ENCODE measurements at regions not wholly inside any gene's neighbourhood (a gene's known extent, or its start where the extent isn't known, plus 50 kb on each side); places are given as distances from the start of the nearest gene placed in this dataset.
A peak's percentile ranks its signal among the peaks of the same experiment; 100 is the strongest.

DNA sequence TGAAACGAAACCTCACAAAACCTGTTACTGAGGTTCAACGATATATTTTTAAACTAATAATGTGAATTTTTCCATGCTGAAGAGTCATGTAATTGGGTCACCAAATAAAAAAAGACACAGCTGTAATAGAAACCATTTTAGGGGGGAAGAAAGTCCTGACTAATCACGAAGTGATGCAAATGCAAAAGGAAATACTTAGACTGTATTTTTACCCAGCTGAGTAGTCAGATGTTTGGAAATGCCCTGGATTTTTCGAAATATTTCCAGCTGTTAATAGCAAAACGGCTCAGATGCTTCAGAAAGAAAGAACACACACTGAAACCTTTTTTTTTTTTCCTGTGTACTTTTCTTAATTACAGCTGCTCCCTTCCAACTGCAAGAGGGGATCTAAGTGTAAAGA is 210.3 kb downstream of the SETD4 start:
- no peak for DNase-seq (ENCODE audit: low read depth, low spot score)

DNA sequence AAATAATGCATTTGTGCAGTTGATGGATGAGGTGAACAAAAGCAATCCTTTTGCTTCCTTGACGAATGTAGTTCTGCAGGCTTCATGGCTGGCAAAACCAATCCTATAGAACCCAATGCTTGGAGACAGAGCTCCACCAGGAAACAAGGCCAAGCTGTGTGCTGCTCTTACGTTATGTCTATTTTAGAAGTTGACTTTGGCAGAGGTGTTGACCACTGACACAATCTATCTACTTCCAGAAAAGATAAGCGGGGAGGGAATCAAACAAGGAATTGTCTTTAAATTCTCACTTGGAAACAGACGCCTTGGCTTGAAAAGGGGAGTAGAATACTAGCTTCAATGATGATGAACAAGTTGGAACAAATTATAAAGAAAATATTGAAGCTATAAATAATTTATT is 211.2 kb downstream of the SETD4 start:
- peak; percentile 20 for DNase-seq (ENCODE audit: low read depth, low spot score)

DNA sequence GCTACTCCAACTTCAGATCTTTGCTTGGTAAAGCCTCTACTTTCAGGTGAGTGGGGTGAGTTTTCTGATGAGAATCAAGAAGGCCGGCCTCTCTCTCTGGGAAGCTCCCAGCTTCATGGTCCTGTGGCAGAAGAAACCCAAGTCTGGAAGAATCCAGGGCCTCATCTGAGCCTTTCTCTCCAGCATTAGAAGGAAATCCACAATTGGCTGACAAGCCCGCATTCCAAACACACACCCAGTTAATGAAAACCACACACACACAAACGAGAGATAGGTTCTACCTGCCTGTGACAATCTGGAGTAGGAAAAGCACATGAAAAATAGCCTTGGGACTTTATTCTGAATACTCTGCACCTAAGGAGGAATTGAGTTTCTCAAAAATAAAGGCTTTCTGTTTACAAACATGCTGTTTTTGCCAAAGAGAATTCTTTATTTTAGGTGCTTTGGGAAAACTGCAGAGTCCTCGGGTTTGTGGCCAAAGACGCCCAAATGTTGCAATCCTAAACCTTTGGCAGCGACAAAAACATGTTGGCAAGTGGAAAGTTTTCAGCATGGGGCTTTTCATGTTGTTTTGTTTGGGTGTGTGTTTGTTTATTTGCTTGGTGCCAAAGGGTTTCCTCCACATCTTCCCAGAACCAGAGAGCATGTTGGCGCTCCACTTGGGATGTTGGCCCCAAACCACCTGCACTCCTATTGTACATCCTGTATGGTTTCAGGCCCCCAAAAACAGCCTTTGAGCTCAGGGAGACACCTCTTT is 216.2 kb downstream of the SETD4 start:
- DNase-seq (ENCODE audit: low read depth, low spot score) = peak; percentile 17

DNA sequence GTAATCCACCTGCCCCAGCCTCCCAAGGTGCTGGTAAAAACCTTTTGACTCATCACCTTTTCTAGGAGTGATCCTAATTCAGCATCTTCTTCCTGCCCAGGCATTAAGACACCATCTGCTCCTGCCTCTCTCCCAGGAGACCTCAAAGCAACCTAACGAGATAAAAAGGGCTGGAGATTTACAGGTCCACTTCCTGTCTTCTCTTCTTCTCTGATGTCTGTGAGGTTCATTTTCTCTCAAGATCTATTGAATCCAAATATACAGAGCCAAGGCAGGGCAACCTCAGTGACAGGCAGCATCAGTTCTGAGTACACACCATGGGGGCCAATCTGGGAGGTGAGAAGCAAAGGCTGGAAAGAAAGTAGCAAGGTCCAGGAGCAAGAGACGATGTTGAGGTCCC is 219.4 kb downstream of the SETD4 start:
- no peak for DNase-seq (ENCODE audit: low read depth, low spot score)

DNA sequence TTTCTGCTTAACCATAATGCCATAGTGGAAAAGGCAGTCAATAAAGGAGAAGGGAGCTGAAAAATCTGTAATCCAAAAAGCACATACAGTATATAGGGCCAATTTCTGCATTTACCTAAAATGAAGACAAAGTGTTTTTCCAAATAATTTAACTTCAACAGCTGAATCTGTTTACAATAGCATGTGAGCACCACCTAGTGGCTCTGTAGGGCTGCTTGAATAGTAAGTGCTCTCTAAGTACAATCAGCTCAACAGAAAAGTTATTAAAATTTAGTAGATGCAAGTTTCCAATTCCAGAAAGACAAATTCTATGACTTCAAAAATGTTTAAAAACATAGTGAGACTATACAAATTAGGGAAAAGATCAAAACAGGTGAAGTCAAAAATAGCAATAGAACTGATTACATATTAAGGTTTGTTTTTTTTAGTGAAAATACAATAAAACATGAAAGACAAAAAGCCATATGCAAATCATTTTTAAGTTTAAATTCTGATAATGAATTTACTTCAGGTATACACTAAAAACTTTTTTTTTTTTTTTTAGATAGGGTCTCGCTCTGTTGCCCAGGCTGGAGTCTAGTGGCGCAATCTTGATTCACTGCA is 220.0 kb downstream of the SETD4 start:
- peak; percentile 88 for DNase-seq (ENCODE audit: low read depth, low spot score)

DNA sequence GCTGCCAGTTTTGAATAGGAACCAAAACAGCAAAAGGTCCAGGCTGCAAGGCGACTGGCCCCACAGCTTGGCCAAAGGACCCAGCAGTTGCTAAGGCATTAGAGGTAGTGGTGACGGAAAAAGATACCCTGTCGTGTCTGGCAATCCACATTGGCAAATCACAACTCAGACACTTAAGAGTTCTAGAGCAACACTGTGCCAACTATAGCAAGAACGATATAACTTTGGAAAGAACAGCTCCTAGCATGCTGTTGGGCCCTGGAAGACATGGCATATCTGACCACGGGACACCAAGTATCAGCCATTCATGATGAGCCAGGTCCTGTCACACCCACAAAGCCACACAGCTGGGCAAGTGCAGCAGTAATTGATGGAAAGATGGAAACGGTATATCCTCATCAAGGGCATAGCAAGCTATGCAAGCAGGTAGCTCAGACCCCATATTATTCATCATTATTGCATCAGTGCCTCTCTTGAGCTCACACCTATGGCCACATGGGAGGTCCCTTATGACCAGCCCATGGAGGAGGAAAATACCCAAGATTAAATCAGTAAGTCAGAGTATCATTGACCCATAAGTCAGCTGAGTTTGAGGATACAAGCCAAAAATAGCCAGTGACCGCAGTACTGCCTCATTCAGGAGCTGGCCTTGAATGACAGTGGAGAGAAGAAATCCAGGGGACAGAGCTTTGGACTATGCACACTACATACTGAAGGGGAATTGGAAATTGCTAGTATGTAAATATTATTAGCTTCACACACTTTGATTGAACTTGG is 221.2 kb downstream of the SETD4 start:
- no peak for DNase-seq (ENCODE audit: low read depth, low spot score)

DNA sequence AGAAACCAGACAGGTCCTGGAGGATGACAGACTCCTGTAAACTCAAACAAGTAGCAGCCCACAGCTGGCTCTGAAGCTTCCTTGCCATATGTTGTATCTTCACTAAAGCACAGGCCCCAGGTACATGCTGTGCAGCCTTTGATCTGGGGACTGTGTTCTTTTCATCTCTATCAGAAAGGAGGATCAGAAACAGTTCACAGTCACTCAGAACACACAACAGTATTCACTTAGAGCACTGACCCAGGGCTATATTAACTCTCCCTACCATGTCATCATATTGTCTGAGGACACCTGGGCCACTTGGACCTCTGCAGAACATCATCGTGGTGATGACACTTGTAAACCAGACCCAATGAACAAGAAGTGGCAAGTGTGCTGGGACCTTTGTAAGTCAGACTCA is 222.0 kb downstream of the SETD4 start:
- no peak for DNase-seq (ENCODE audit: low read depth, low spot score)

DNA sequence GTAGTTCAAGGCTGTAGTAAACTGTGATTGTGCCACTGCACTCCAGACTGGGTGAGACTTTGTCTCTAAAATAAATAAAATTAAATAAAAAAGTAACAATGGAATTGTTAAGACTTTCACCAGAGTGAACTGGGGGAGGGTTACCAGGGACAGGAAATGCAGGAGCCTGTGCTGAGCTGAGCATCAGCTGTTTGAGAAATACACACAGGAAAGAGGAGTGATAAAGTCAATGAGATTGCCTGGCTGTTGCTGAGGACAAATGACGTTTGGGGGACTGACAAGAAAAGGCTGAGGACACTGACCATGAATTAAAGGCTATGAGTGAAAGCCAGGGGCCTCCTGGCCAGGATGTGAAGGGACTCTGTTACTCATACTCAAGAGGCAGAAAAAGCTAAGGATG is 226.3 kb downstream of the SETD4 start:
- no peak for DNase-seq (ENCODE audit: low read depth, low spot score)

DNA sequence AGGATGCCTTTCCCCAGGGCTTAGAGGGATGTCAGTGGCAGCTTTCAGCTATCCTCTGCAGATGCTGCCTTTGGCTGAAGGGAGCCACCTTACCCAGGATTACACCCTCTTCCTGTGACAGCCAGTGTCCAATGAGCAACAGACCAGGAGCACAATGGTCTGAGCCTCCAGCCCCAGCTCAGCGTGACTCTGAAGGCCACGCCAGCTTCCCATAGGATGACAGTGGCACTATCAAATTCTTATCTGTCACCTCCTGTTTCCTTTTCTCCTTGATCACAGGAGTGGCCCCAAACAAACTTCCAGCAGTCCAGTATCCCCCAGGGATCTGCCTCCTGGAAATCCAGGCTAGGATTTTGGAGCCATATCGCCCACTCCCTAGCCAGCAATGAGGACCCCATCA is 226.9 kb downstream of the SETD4 start:
- DNase-seq (ENCODE audit: low read depth, low spot score) = no peak

DNA sequence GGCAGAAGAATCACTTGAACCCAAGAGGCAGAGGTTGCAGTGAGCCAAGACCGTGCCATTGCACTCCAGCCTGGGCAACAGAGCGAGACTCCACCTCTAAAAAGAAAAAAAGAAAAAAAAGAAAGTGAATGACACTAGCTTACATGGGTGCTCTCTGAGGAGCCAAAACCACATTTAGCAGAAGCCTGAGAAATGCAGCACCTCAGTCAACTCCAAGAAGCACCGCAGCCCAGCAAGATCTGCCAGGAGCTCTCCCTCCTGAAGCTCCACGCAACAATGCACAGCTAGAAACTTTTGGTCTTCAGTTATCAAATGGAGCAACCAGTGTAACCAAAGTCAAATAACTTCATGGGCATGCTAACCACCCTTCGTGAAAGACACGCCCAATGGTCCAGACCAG is 229.1 kb downstream of the SETD4 start:
- DNase-seq (ENCODE audit: low read depth, low spot score) = no peak

DNA sequence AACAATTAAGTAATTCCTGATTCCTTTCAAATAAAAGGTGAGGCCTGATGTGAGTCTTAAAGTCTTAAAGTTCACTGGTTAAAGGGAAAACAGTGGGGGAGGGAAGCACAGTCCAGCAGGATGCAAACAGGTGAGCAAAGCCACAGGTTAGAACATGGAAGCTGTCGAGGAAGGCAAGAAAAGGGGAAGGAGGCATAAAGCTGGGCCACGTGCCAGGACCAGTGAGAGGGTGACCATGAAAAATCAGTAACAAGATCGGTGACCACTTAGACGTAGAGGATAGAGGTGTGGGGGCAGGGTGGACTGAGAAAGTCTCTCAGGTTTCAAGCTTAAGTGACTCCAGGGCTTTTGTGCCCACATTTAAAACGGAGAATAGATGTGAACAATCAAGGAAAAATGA is 231.3 kb downstream of the SETD4 start:
- DNase-seq (ENCODE audit: low read depth, low spot score) = no peak

DNA sequence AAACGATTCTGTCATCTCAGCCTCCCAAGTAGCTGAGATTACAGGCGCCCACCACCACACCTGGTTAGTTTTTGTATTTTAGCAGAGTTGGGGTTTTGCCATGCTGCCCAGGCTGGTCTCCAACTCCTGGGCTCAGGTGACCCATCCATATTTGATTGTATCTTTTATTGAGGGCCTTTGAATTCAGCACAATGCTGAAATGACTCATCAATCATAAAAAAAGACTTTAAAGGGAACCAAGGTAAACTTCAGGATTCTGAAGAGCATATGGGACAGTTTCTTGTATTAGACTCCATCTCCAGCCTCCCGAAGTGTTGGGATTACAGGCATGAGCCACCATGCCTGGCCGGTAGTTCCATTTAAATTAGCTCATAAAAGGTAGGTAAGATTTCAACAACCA is 232.2 kb downstream of the SETD4 start:
- DNase-seq (ENCODE audit: low read depth, low spot score) = no peak

DNA sequence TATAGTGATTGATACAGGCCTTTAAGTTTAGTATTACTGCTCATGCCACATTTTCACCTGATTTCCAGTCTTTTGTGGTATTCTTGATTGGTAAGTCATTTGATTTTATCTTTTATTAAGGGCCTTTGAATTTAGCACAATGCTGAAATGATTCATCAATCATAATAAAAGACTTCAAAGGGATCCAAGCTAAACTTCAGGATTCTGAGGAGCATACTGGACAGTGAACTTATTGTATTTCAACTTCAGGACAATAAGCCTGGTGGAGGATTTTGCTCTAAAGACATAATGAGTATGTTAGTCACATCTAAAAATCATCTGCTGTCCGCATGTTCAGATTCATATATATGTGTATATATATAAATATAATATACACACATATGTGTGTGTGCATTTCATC is 233.3 kb downstream of the SETD4 start:
- no peak for DNase-seq (ENCODE audit: low read depth, low spot score)

DNA sequence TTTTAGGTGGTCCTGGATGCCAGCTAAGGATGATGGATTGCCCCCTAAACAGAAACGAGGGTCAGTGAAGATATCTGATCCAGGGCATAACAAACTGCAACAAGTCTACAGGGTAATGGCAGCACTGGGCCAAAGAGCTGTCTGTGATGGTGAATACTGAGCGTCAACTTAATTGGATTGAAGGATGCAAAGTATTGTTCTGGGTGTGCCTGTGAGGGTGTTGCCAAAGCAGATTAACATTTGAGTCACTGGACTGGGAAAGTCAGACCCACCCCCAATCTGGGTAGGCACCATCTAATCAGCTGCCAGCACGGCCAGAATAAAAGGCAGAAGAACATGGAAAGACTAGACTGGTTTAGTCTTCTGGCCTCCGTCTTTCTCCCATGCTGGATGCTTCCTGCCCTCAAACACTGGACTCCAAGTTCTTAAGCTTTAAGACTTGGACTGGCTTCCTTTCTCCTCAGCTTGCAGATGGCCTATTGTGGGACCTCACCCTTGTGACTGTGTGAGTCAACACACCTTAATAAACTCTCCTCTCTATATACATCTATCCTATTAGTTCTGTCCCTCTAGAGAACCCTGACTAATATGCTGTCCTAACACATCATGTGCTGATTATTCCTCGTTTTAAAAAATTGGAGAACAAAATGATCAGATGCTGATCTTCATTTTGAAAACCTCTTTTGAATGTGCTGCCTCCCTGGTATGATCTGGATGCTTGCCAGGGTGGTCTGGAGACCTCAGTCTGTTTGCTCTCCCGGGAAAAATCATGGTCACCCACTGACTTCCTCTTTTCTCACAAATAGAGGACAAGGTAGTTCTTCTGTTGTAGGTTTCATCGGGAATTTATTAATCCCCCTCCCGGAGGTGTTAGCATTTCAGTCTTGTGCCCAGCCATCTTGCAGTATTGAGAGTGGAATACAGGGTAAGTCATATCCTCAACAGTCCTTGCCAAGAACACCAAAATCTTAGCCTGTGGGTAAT is 234.7 kb downstream of the SETD4 start:
- no peak for DNase-seq (ENCODE audit: low read depth, low spot score)

DNA sequence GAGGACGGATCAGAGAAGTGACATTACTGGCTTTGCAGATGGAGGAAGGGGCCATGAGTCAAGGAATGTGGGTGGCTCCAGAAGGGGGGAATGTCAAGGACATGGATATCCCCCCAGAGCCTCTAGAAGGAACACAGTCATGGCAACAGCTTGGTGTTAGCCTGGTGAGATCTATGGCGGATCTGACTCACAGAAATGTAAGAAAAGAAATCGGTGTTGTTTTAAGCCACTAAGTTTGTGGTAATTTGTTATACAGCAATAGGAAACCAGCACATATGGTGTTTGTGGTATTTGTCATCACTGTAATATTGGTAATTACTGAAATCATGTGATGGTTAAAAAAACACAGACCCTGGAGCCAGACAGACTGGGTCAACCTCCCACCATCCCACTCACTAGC is 236.2 kb downstream of the SETD4 start:
- DNase-seq (ENCODE audit: low read depth, low spot score) = peak; percentile 10

DNA sequence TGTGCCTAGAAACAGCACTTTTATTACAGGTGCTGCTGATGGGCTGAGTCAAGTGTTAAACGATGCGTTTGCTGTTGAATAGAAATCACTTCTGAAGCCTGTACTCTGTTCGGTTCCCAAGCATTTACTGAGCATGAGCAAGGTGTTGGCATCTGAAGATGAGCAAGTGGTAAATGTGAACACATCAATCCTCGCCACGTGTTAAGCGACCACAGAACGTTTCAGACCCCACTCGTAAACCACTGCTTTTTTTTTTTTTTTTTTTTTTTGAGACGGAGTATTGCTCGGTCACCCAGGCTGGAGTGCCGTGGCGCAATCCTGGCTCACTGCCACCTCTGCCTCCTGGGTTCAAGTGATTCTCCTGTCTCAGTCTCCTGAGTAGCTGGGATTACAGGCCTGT is 241.2 kb downstream of the SETD4 start:
- DNase-seq (ENCODE audit: low read depth, low spot score) = no peak

DNA sequence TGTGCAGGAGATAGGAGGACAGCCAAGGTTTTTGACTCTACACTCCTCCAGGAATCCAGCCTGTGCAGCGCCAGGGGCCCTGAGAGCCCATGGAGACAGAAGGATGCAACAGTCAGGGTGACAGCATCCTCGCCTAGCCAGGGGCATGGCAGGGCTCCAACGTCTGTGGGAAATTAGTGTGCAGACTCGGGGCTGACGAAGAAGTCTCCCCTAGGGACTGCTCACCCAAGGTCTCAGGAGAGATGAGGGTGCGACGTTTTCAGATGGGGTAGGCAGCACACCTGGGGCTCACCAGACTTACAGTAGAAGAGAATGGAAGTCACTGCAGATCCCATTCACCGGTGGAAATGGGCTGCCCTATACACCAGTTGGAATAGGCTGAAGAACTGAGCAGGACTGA is 241.7 kb downstream of the SETD4 start:
- DNase-seq (ENCODE audit: low read depth, low spot score) = peak; percentile 10

DNA sequence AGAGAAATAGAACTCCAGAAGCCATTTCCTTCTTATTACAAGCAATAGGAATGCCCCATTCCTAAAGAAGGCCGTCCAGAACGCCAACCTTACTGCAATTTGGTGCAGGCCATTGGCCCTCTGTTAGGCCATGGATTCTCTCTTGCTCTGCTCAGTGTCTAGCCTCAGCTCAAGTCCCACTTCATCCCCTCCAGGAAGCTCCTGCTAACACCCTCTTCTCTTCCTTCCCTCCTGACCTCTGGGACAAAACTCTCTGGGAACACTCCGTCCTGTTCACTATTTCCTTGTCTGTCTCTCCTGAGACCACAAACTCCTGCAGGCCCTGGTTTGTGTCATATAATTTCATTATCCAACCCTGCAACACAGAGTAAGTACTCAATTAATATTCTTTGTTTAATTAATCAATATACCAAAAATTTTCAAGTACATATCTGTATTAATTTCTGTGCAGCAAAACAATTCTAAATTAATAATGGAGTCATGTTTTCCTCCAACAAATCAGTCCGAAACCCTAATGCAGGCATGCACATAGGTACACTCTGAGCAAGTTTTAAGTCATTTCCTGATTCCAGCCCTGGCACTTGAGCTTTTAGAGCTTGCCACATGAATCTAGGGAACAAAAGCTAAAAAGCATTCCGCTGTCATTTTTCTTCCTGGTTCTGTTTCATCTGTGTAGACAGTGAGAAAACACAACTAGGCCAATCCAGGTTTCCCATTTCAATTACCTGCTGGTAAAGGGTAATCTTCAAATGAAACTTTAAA is 245.3 kb downstream of the SETD4 start:
- peak; percentile 10 for DNase-seq (ENCODE audit: low read depth, low spot score)

DNA sequence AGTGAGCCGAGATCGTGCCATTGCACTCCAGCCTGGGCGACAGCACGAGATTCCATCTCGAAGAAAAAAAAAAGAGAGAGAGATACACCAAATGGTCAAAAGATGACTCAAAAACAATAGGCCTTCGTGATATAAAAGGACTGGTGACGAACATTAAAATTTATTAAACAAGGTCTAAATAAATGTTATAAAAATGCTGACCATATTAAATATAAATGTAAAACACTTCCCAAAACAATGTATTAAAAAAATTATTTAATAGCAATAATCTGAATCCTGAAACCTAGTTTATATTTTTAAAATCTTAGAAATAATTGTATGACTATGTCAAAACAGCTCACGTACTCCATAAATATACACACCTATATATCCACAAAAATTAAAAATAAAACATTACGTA is 247.6 kb downstream of the SETD4 start:
- DNase-seq (ENCODE audit: low read depth, low spot score) = no peak

DNA sequence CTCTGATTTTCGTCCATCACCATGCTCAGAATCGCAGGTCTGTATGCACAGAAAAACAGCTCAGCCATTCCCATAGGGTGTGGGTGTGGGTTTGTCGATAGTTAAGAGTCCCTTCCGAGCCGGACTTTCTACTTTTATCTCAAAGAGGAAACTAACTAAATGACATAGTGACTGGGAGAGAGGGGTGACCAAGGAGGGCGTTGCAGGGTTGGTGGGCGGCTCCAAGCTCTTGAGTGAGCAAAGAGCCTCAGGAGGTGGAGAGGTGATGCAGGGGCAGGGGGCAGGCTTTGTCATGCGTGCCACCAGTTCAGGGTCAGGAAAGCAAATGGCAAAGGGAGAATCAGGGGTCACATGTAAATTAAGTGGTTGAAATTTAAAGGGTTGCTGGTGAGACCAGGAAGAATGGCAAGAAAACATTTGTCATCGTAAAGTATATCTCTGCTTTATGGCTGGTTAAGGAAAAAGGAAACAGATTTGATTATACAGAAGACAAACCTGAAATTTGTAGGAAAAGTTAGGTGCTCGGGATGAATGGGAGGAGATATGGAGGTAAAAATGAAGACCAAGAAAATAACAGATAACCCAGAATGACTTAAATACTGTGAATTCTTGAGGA is 249.0 kb downstream of the SETD4 start:
- DNase-seq (ENCODE audit: low read depth, low spot score) = no peak

Measured in astrocyte of the hippocampus (primary cell).